Transverse colon (tissue), 4 donors: ENCODE measurements at regions not wholly inside any gene's neighbourhood (a gene's known extent, or its start where the extent isn't known, plus 50 kb on each side); places are given as distances from the start of the nearest gene placed in this dataset.
"Not testable (repeated sequence)": the region's sequence is repeated elsewhere in the genome, so short reads cannot be mapped to it uniquely, and the experiment has no call there.

Experiments used
- DNase-seq: peaks from one replicate; pipeline ENCODE4 v3.0.0-alpha.2; 2019
- H3K27ac ChIP-seq, 4 donors: fragments of 200-600 bp; sonication (generic); 2 replicates each; pipeline ENCODE4 v1.5.1; 2016 to 2018; ENCODE audit warnings: inconsistent platforms in 4 of 4
- H3K27me3 ChIP-seq: fragments of 200-600 bp; sonication (generic); 2 replicates; pipeline ENCODE4 v1.5.1; 2017; ENCODE audit warnings: inconsistent platforms
- H3K36me3 ChIP-seq, 4 donors: fragments of 200-600 bp; sonication (generic); 2 replicates each; pipeline ENCODE4 v1.5.1; 2017 to 2019; ENCODE audit warnings: inconsistent platforms in 4 of 4
- H3K4me1 ChIP-seq, 4 donors: fragments of 200-600 bp; sonication (generic); 2 replicates each; pipeline ENCODE4 v1.5.1; 2017 to 2020; ENCODE audit warnings: inconsistent platforms in 4 of 4
- H3K4me3 ChIP-seq, 4 donors: fragments of 200-600 bp; sonication (generic); 1 replicate in 1 of 4; 2 replicates in 3 of 4; pipeline versions ENCODE4 v1.5.1 to v1.6.1; 2017 to 2019; ENCODE audit warnings: inconsistent platforms in 4 of 4
- H3K9me3 ChIP-seq, 2 donors: fragments of 200-600 bp; sonication (generic); 2 replicates each; pipeline ENCODE4 v1.5.1; 2017 to 2019; ENCODE audit warnings: inconsistent platforms in 2 of 2
- CTCF ChIP-seq, 5 experiments: fragments of 200-600 bp in 3 of 5; fragments of 450-650 bp in 2 of 5; sonication (generic) in 3 of 5; IDR thresholded peaks; 1 replicate in 2 of 5; 2 replicates in 3 of 5; pipeline ENCODE4 v1.5.1; 2016 to 2017; ENCODE audit warnings: antibody characterized with exemption in 5 of 5, inconsistent platforms in 3 of 5, mild to moderate bottlenecking in 2 of 5, moderate library complexity in 1 of 5
- EP300 ChIP-seq: sonication (generic); formaldehyde crosslinking; IDR thresholded peaks from one replicate; pipeline ENCODE4 v1.6.1; 2017; ENCODE audit warnings: antibody characterized with exemption, low read depth
- POLR2A ChIP-seq: fragments of 450-650 bp; IDR thresholded peaks from one replicate; pipeline ENCODE4 v1.6.1; 2016; ENCODE audit warnings: antibody characterized with exemption, mild to moderate bottlenecking, moderate library complexity
- POLR2AphosphoS5 ChIP-seq, 3 donors: sonication (generic); formaldehyde crosslinking; IDR thresholded peaks; one replicate each; pipeline ENCODE4 v1.6.1; 2016; ENCODE audit warnings: antibody characterized with exemption in 3 of 3
- WGBS, 2 donors: methylation state at CpG; one replicate each; pipeline ENCODE4 v1.1.5; 2018; ENCODE audit warnings: low coverage in 1 of 2; 5-methylcytosine and 5-hydroxymethylcytosine counted together
- in situ Hi-C, 4 donors: fragments of 200-750 bp; cut with MboI; loops; one replicate each; pipeline versions ENCODE4 v1.15.0 to v1.15.1; 2017; ENCODE audit warnings: low sequenced_read_pairs in 3 of 4, low pct_ligation_motif_present in 1 of 4, low pct_unique_long_range_greater_than_20kb in 1 of 4
- intact Hi-C: fragments of 100-400 bp; cut with DNase I; formaldehyde crosslinking; loops from one replicate; pipeline ENCODE4 v1.15.1; 2023; ENCODE audit warnings: low total_unique reads

DNA sequence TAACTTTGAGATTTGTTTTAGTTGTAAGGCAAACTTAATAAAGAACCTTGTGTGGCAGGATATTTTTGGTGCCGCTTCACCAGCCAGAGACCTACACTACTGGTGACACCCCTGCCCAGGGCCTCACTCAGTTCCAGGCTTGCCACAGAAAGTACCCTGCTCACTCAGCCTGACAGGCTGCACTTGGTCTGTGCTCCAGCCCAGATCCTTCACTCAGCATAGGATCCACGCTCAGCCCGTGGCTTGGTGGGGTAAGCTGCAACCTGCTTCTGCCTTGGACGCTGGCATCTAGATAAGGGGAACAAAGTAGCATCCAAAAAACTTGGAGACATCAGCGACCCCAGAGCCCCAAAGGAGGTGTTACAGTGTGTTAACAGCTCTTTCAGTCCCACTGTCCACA, 825.5 kb downstream of the EPHA3 start:
- WGBS, 2 donors, result 72 to 100% methylated on average over 1 to 5 of the region's 5 CpGs
- Histone ChIP-seq H3K36me3 (no peaks in the 10 kb centered on the region), H3K4me3 (no peak overlapping the region), H3K27me3 (no peaks in the 10 kb centered on the region), H3K4me1 (peaks cover 0 to 3% (median 0%) of the 10 kb centered on the region in 4 donors), H3K9me3 (no peaks in the 10 kb centered on the region), H3K27ac (no peak overlapping the region)
- intact Hi-C loops, result no loop called here
- in situ Hi-C loops, result no loop called here
- TF ChIP-seq EP300, result no peak
- TF ChIP-seq CTCF (IDR thresholded peaks at IDR 0.05), result no peak
- TF ChIP-seq POLR2AphosphoS5 (IDR thresholded peaks at IDR 0.05), result no peak
- TF ChIP-seq POLR2A, result no peak
- no peak for DNase-seq

GRCh38 chr3:89944461-89944860, 837.0 kb downstream of the EPHA3 start:
- H3K36me3 ChIP-seq, H3K27me3 ChIP-seq, H3K27ac ChIP-seq, H3K4me3 ChIP-seq, DNase-seq, intact Hi-C loops, in situ Hi-C loops, H3K9me3 ChIP-seq: not testable (repeated sequence)
- H3K4me1 ChIP-seq, result peaks cover 0 to 19% (median 14%) of the 10 kb centered on the region in 4 donors
- WGBS, 2 donors, result 87% methylated on average over 14 of the region's 14 CpGs; no CpG with 5 or more reads in 1 of the 2 donors

GRCh38 chr3:89946884-89947283, 839.5 kb downstream of the EPHA3 start:
- in situ Hi-C loops, result no loop called here
- TF ChIP-seq POLR2AphosphoS5 (IDR thresholded peaks at IDR 0.05) (peak in 2 of 3 donors; percentile 41 to 69), CTCF (IDR thresholded peaks at IDR 0.05) (no peak), POLR2A (peak; percentile 16), EP300 (peak; percentile 39)
- intact Hi-C loops, result no loop called here
- Histone ChIP-seq H3K4me3 (no peak overlapping the region), H3K27me3 (no peaks in the 10 kb centered on the region), H3K4me1 (peaks cover 0 to 24% (median 14%) of the 10 kb centered on the region in 4 donors), H3K9me3 (no peaks in the 10 kb centered on the region), H3K36me3 (no peaks in the 10 kb centered on the region), H3K27ac (peak overlapping the region; percentile 74 to 80 (median 78))
- WGBS, 2 donors, result 13% methylated on average over 1 of the region's 1 CpG; no CpG with 5 or more reads in 1 of the 2 donors
- DNase-seq, result peak; percentile 81

DNA sequence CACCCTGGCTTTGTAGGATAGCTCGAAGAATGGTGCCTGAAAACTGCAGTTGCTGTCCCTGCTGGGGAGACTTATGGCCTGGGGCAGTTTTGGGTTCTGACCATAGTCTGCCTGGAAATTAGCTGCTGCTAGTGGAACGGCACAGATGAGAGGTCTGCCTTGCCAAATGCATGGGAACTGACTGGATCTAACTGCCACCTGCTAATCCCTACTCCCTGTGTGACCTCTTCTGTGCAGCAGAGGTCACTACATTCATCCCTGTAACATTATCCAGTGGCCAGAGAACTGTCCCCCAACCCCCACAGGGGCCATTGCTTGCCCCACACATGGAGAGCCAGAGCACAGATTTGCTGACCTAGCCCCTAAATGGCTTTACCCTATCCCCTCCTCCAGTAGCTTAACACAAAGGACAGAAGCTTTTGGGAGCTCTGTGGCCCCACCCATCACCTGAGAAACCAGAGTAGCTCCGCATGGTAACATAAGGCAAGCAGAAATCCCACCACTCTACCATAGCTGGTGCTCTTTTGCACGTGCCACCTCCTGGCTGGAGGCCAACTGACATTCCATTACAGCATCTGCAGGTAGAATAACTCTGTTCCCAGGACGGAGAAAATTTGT, 840.0 kb downstream of the EPHA3 start:
- H3K27me3 ChIP-seq, result no peaks in the 10 kb centered on the region
- in situ Hi-C loops (no loop called here), intact Hi-C loops (no loop called here)
- H3K4me3 ChIP-seq, result no peak overlapping the region
- peak; percentile 27 for DNase-seq
- TF ChIP-seq CTCF (IDR thresholded peaks at IDR 0.05) (peak in 1 of 5 experiments; percentile 13), POLR2A (no peak)
- H3K9me3 ChIP-seq, result no peaks in the 10 kb centered on the region
- H3K27ac ChIP-seq, result peak overlapping the region; percentile 74 to 80 (median 78)
- no peaks in the 10 kb centered on the region for H3K36me3 ChIP-seq
- 44% methylated on average over 4 of the region's 5 CpGs; no CpG with 5 or more reads in 1 of the 2 donors for WGBS, 2 donors
- H3K4me1 ChIP-seq, result peaks cover 0 to 29% (median 14%) of the 10 kb centered on the region in 4 donors

DNA sequence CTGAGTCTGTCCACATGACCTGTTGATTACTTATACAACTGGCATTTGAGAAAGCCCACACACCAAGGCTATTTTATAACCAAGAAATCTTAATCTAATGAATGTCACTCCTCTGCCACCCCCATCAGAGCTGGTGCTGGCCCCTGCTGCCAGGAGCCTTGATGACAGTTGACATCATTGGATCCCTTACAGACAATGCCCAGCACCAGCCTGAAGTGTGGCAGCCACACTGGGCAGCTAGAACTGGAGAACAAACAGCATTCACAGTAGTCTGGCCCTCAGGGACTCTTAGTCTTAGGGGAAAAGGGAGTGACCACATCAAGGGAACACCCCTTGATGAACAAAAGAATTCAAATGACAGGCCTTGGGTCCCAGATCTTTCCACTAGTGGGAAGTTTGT, 840.6 kb downstream of the EPHA3 start:
- Histone ChIP-seq H3K27me3 (no peaks in the 10 kb centered on the region), H3K4me1 (peaks cover 0 to 32% (median 14%) of the 10 kb centered on the region in 4 donors), H3K27ac (peak overlapping the region; percentile 74 to 80 (median 78)), H3K4me3 (no peak overlapping the region), H3K36me3 (no peaks in the 10 kb centered on the region), H3K9me3 (no peaks in the 10 kb centered on the region)
- intact Hi-C loops (no loop called here), in situ Hi-C loops (no loop called here)
- TF ChIP-seq EP300 (no peak), POLR2A (no peak), CTCF (IDR thresholded peaks at IDR 0.05) (no peak), POLR2AphosphoS5 (IDR thresholded peaks at IDR 0.05) (no peak)
- DNase-seq, result no peak
